ENCODE measurements at regions not wholly inside any gene's neighbourhood (a gene's known extent, or its start where the extent isn't known, plus 50 kb on each side); places are given as distances from the start of the nearest gene placed in this dataset.

- Mint-ChIP-seq H3K4me1 (no peaks in the 10 kb centered on the region), H3K4me3 (no peak overlapping the region), H3K9me3 (no peaks in the 10 kb centered on the region), H3K27ac (no peak overlapping the region), H3K36me3 (no peaks in the 10 kb centered on the region), H3K27me3 (ENCODE audit: low read depth) (no peaks in the 10 kb centered on the region)
- no peak for ATAC-seq
- DNase-seq (ENCODE audit: low spot score) = no peak
- TF ChIP-seq NR3C1 (CRISPR knock-in tag; conservative IDR thresholded peaks at IDR 0.05; ENCODE audit: low read depth) = no peak
- TF ChIP-seq, protein P1, sequence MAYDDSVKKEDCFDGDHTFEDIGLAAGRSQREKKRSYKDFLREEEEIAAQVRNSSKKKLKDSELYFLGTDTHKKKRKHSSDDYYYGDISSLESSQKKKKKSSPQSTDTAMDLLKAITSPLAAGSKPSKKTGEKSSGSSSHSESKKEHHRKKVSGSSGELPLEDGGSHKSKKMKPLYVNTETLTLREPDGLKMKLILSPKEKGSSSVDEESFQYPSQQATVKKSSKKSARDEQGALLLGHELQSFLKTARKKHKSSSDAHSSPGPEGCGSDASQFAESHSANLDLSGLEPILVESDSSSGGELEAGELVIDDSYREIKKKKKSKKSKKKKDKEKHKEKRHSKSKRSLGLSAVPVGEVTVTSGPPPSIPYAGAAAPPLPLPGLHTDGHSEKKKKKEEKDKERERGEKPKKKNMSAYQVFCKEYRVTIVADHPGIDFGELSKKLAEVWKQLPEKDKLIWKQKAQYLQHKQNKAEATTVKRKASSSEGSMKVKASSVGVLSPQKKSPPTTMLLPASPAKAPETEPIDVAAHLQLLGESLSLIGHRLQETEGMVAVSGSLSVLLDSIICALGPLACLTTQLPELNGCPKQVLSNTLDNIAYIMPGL (CRISPR knock-in tag; IDR thresholded peaks at IDR 0.05) = no peak
- no peak for TF ChIP-seq NR1H2 (CRISPR knock-in tag; IDR thresholded peaks at IDR 0.05)
- TF ChIP-seq ERG (CRISPR knock-in tag; IDR thresholded peaks at IDR 0.05) = no peak
- no peak for TF ChIP-seq E2F4 (CRISPR knock-in tag; IDR thresholded peaks at IDR 0.05; ENCODE audit: borderline replicate concordance, low read depth)
- TF ChIP-seq OVOL2 (CRISPR knock-in tag; IDR thresholded peaks at IDR 0.05; ENCODE audit: borderline replicate concordance) = no peak
- no peak for TF ChIP-seq SMAD4 (CRISPR knock-in tag; IDR thresholded peaks at IDR 0.05)
- TF ChIP-seq, protein P2, sequence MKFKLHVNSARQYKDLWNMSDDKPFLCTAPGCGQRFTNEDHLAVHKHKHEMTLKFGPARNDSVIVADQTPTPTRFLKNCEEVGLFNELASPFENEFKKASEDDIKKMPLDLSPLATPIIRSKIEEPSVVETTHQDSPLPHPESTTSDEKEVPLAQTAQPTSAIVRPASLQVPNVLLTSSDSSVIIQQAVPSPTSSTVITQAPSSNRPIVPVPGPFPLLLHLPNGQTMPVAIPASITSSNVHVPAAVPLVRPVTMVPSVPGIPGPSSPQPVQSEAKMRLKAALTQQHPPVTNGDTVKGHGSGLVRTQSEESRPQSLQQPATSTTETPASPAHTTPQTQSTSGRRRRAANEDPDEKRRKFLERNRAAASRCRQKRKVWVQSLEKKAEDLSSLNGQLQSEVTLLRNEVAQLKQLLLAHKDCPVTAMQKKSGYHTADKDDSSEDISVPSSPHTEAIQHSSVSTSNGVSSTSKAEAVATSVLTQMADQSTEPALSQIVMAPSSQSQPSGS (CRISPR knock-in tag; IDR thresholded peaks at IDR 0.05; ENCODE audit: borderline replicate concordance, low read depth) = no peak
- no peak for TF ChIP-seq E2F1 (CRISPR knock-in tag; IDR thresholded peaks at IDR 0.05)
- no peak for TF ChIP-seq GTF2I (CRISPR knock-in tag; conservative IDR thresholded peaks at IDR 0.05)
- no peak for TF ChIP-seq PRRX2 (CRISPR knock-in tag; IDR thresholded peaks at IDR 0.05)
- no peak for TF ChIP-seq PREB (CRISPR knock-in tag; IDR thresholded peaks at IDR 0.05; ENCODE audit: borderline replicate concordance)
- no peak for TF ChIP-seq CTCF (IDR thresholded peaks at IDR 0.05)
- ChIA-PET POLR2A (no interaction called here), CTCF (no interaction called here)
Measured at GRCh38 chr2:186027922-186028321, 289.3 kb downstream of the FSIP2 start.

DNA sequence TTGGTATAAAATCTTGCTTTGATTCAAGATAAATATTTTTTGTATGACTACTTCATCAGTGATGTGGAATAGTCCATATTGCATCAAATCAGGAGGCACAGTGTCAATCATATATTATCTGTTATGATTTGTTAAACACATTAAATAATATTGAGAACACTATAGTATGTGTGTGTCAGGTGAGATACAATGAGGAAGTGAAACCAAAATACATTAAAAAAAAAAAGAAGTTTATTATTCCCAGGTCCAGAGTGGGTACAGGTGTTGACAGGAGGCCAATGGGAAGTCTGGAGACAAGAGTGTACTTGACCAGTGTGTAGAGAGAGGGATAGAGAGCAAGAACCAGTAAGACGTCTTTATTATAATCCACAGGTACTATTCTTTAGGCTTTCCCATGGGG, 292.6 kb downstream of the FSIP2 start:
- POLR2A ChIA-PET = no interaction called here
- CTCF ChIA-PET = no interaction called here
- Mint-ChIP-seq H3K9me3 (no peaks in the 10 kb centered on the region), H3K4me1 (no peaks in the 10 kb centered on the region), H3K27ac (no peak overlapping the region), H3K27me3 (ENCODE audit: low read depth) (no peaks in the 10 kb centered on the region), H3K4me3 (no peak overlapping the region), H3K36me3 (no peaks in the 10 kb centered on the region)
- no peak for DNase-seq (ENCODE audit: low spot score)
- no peak for ATAC-seq
- no peak for TF ChIP-seq SP1 (CRISPR knock-in tag; conservative IDR thresholded peaks at IDR 0.05)
- TF ChIP-seq ATF1 (CRISPR knock-in tag; IDR thresholded peaks at IDR 0.05) = no peak
- no peak for TF ChIP-seq MYBL2 (CRISPR knock-in tag; IDR thresholded peaks at IDR 0.05)
- TF ChIP-seq, protein P2 (CRISPR knock-in tag; IDR thresholded peaks at IDR 0.05; ENCODE audit: borderline replicate concordance, low read depth) = no peak
- TF ChIP-seq, protein P3, sequence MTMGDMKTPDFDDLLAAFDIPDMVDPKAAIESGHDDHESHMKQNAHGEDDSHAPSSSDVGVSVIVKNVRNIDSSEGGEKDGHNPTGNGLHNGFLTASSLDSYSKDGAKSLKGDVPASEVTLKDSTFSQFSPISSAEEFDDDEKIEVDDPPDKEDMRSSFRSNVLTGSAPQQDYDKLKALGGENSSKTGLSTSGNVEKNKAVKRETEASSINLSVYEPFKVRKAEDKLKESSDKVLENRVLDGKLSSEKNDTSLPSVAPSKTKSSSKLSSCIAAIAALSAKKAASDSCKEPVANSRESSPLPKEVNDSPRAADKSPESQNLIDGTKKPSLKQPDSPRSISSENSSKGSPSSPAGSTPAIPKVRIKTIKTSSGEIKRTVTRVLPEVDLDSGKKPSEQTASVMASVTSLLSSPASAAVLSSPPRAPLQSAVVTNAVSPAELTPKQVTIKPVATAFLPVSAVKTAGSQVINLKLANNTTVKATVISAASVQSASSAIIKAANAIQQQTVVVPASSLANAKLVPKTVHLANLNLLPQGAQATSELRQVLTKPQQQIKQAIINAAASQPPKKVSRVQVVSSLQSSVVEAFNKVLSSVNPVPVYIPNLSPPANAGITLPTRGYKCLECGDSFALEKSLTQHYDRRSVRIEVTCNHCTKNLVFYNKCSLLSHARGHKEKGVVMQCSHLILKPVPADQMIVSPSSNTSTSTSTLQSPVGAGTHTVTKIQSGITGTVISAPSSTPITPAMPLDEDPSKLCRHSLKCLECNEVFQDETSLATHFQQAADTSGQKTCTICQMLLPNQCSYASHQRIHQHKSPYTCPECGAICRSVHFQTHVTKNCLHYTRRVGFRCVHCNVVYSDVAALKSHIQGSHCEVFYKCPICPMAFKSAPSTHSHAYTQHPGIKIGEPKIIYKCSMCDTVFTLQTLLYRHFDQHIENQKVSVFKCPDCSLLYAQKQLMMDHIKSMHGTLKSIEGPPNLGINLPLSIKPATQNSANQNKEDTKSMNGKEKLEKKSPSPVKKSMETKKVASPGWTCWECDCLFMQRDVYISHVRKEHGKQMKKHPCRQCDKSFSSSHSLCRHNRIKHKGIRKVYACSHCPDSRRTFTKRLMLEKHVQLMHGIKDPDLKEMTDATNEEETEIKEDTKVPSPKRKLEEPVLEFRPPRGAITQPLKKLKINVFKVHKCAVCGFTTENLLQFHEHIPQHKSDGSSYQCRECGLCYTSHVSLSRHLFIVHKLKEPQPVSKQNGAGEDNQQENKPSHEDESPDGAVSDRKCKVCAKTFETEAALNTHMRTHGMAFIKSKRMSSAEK (CRISPR knock-in tag; IDR thresholded peaks at IDR 0.05; ENCODE audit: borderline replicate concordance) = no peak
- TF ChIP-seq, protein P4, sequence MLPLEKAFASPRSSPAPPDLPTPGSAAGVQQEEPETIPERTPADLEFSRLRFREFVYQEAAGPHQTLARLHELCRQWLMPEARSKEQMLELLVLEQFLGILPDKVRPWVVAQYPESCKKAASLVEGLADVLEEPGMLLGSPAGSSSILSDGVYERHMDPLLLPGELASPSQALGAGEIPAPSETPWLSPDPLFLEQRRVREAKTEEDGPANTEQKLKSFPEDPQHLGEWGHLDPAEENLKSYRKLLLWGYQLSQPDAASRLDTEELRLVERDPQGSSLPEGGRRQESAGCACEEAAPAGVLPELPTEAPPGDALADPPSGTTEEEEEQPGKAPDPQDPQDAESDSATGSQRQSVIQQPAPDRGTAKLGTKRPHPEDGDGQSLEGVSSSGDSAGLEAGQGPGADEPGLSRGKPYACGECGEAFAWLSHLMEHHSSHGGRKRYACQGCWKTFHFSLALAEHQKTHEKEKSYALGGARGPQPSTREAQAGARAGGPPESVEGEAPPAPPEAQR (CRISPR knock-in tag; IDR thresholded peaks at IDR 0.05) = no peak

Data from WTC11 (cell line).